ENCODE measurements at regions not wholly inside any gene's neighbourhood (a gene's known extent, or its start where the extent isn't known, plus 50 kb on each side); places are given as distances from the start of the nearest gene placed in this dataset.
"Not testable (repeated sequence)": the region's sequence is repeated elsewhere in the genome, so short reads cannot be mapped to it uniquely, and the experiment has no call there.

GRCh38 chr14:105668471-105669230 lies 142.3 kb downstream of the TMEM121 start:
- not testable (repeated sequence) for H3K4me3 ChIP-seq (ENCODE audit: low read length); H3K36me3 ChIP-seq (ENCODE audit: control insufficient read depth, insufficient read depth, low read length); DNase-seq; H3K4me1 ChIP-seq (ENCODE audit: control insufficient read depth, insufficient read depth, low read length); H3K27ac ChIP-seq (ENCODE audit: low read length); H3K27me3 ChIP-seq (ENCODE audit: control insufficient read depth, insufficient read depth, low read length)
- no CpG with 5 or more reads among the region's 29 CpGs for WGBS (ENCODE audit: insufficient coverage, low lambda C conversion rate)
- peaks cover 30% of the 10 kb centered on the region for H3K9me3 ChIP-seq (ENCODE audit: control insufficient read depth, low read depth, low read length)

- H3K9me3 ChIP-seq (ENCODE audit: control insufficient read depth, low read depth, low read length) = peaks cover 26% of the 10 kb centered on the region
- not testable (repeated sequence) for H3K4me3 ChIP-seq (ENCODE audit: low read length); DNase-seq; H3K27ac ChIP-seq (ENCODE audit: low read length); H3K27me3 ChIP-seq (ENCODE audit: control insufficient read depth, insufficient read depth, low read length); H3K36me3 ChIP-seq (ENCODE audit: control insufficient read depth, insufficient read depth, low read length); H3K4me1 ChIP-seq (ENCODE audit: control insufficient read depth, insufficient read depth, low read length)
- no CpG with 5 or more reads among the region's 7 CpGs for WGBS (ENCODE audit: insufficient coverage, low lambda C conversion rate)
Measured at GRCh38 chr14:105669231-105669610, 142.8 kb downstream of the TMEM121 start.

- WGBS (ENCODE audit: insufficient coverage, low lambda C conversion rate) = no CpG with 5 or more reads among the region's 16 CpGs
- H3K4me1 ChIP-seq (ENCODE audit: control insufficient read depth, insufficient read depth, low read length); H3K4me3 ChIP-seq (ENCODE audit: low read length); DNase-seq; H3K36me3 ChIP-seq (ENCODE audit: control insufficient read depth, insufficient read depth, low read length); H3K27ac ChIP-seq (ENCODE audit: low read length); H3K27me3 ChIP-seq (ENCODE audit: control insufficient read depth, insufficient read depth, low read length): not testable (repeated sequence)
- H3K9me3 ChIP-seq (ENCODE audit: control insufficient read depth, low read depth, low read length) = peaks cover 24% of the 10 kb centered on the region
Measured at GRCh38 chr14:105669646-105670045, 143.3 kb downstream of the TMEM121 start.

GRCh38 chr14:105672450-105673200 lies 146.2 kb downstream of the TMEM121 start:
- no CpG with 5 or more reads among the region's 55 CpGs for WGBS (ENCODE audit: insufficient coverage, low lambda C conversion rate)
- not testable (repeated sequence) for DNase-seq

GRCh38 chr14:105675433-105675832 lies 149.1 kb downstream of the TMEM121 start:
- WGBS (ENCODE audit: insufficient coverage, low lambda C conversion rate) = no CpG with 5 or more reads among the region's 14 CpGs
- H3K36me3 ChIP-seq (ENCODE audit: control insufficient read depth, insufficient read depth, low read length); H3K9me3 ChIP-seq (ENCODE audit: control insufficient read depth, low read depth, low read length); H3K4me1 ChIP-seq (ENCODE audit: control insufficient read depth, insufficient read depth, low read length); DNase-seq; H3K27ac ChIP-seq (ENCODE audit: low read length); H3K4me3 ChIP-seq (ENCODE audit: low read length); H3K27me3 ChIP-seq (ENCODE audit: control insufficient read depth, insufficient read depth, low read length): not testable (repeated sequence)

More at GRCh38 chr14:105672450-105673200, 146.2 kb downstream of the TMEM121 start:
- not testable (repeated sequence) for H3K27me3 ChIP-seq (ENCODE audit: control insufficient read depth, insufficient read depth, low read length); H3K4me3 ChIP-seq (ENCODE audit: low read length); H3K27ac ChIP-seq (ENCODE audit: low read length); H3K36me3 ChIP-seq (ENCODE audit: control insufficient read depth, insufficient read depth, low read length); H3K4me1 ChIP-seq (ENCODE audit: control insufficient read depth, insufficient read depth, low read length)
- peaks cover 14% of the 10 kb centered on the region for H3K9me3 ChIP-seq (ENCODE audit: control insufficient read depth, low read depth, low read length)

GRCh38 chr14:105675905-105676670 lies 149.7 kb downstream of the TMEM121 start:
- H3K27me3 ChIP-seq (ENCODE audit: control insufficient read depth, insufficient read depth, low read length); H3K4me1 ChIP-seq (ENCODE audit: control insufficient read depth, insufficient read depth, low read length); DNase-seq; H3K27ac ChIP-seq (ENCODE audit: low read length); H3K36me3 ChIP-seq (ENCODE audit: control insufficient read depth, insufficient read depth, low read length); H3K9me3 ChIP-seq (ENCODE audit: control insufficient read depth, low read depth, low read length); H3K4me3 ChIP-seq (ENCODE audit: low read length): not testable (repeated sequence)
- WGBS (ENCODE audit: insufficient coverage, low lambda C conversion rate) = 50% methylated on average over 1 of the region's 13 CpGs

- not testable (repeated sequence) for H3K4me3 ChIP-seq (ENCODE audit: low read length); H3K9me3 ChIP-seq (ENCODE audit: control insufficient read depth, low read depth, low read length); H3K36me3 ChIP-seq (ENCODE audit: control insufficient read depth, insufficient read depth, low read length); DNase-seq; H3K27me3 ChIP-seq (ENCODE audit: control insufficient read depth, insufficient read depth, low read length); H3K27ac ChIP-seq (ENCODE audit: low read length); H3K4me1 ChIP-seq (ENCODE audit: control insufficient read depth, insufficient read depth, low read length)
- WGBS (ENCODE audit: insufficient coverage, low lambda C conversion rate) = no CpG with 5 or more reads among the region's 21 CpGs
Measured at GRCh38 chr14:105678057-105678456, 151.7 kb downstream of the TMEM121 start.

- not testable (repeated sequence) for H3K4me1 ChIP-seq (ENCODE audit: control insufficient read depth, insufficient read depth, low read length); H3K27me3 ChIP-seq (ENCODE audit: control insufficient read depth, insufficient read depth, low read length); H3K27ac ChIP-seq (ENCODE audit: low read length); H3K36me3 ChIP-seq (ENCODE audit: control insufficient read depth, insufficient read depth, low read length); DNase-seq; H3K4me3 ChIP-seq (ENCODE audit: low read length)
- peaks cover 10% of the 10 kb centered on the region for H3K9me3 ChIP-seq (ENCODE audit: control insufficient read depth, low read depth, low read length)
- no CpG with 5 or more reads among the region's 54 CpGs for WGBS (ENCODE audit: insufficient coverage, low lambda C conversion rate)
Measured at GRCh38 chr14:105678996-105679958, 152.9 kb downstream of the TMEM121 start.

GRCh38 chr14:105679959-105680735 lies 153.8 kb downstream of the TMEM121 start:
- not testable (repeated sequence) for H3K27ac ChIP-seq (ENCODE audit: low read length); H3K36me3 ChIP-seq (ENCODE audit: control insufficient read depth, insufficient read depth, low read length); H3K4me1 ChIP-seq (ENCODE audit: control insufficient read depth, insufficient read depth, low read length); H3K4me3 ChIP-seq (ENCODE audit: low read length); H3K27me3 ChIP-seq (ENCODE audit: control insufficient read depth, insufficient read depth, low read length); DNase-seq
- no CpG with 5 or more reads among the region's 51 CpGs for WGBS (ENCODE audit: insufficient coverage, low lambda C conversion rate)
- H3K9me3 ChIP-seq (ENCODE audit: control insufficient read depth, low read depth, low read length) = peaks cover 17% of the 10 kb centered on the region

All from large intestine (tissue), 3 donors.